NCI-H345 treated with DMSO at 0.1 percent for 48 hours (cell line): ENCODE measurements at regions not wholly inside any gene's neighbourhood (a gene's known extent, or its start where the extent isn't known, plus 50 kb on each side); places are given as distances from the start of the nearest gene placed in this dataset.
A peak's percentile ranks its signal among the peaks of the same experiment; 100 is the strongest.

Source experiments
- DNase-seq: peaks from one replicate; lab custom pipeline; 2025; ENCODE audit not compliant: unreplicated experiment; lab: John Stamatoyannopoulos, UW

GRCh38 chr12:98053202-98053601 is 462.2 kb upstream of the TMPO start:
- DNase-seq, result peak; percentile 30

- DNase-seq, result peak; percentile 14
These were observed 457.7 kb upstream of the TMPO start for GRCh38 chr12:98057701-98058100.

- no peak for DNase-seq
These were observed 457.2 kb upstream of the TMPO start for GRCh38 chr12:98058213-98058612.

GRCh38 chr12:98058838-98059237 is 456.6 kb upstream of the TMPO start:
- no peak for DNase-seq

GRCh38 chr12:98059659-98060343 is 455.6 kb upstream of the TMPO start:
- DNase-seq, result no peak

- DNase-seq, result no peak
These were observed 455.0 kb upstream of the TMPO start for GRCh38 chr12:98060411-98060810.

GRCh38 chr12:98062464-98063245 is 452.7 kb upstream of the TMPO start:
- no peak for DNase-seq

- no peak for DNase-seq
These were observed 450.9 kb upstream of the TMPO start for GRCh38 chr12:98064501-98064900.

- DNase-seq, result no peak
These were observed 447.6 kb upstream of the TMPO start for GRCh38 chr12:98067795-98068194.

- DNase-seq, result no peak
These were observed 441.8 kb upstream of the TMPO start for GRCh38 chr12:98073610-98074009.

- no peak for DNase-seq
These were observed 441.1 kb upstream of the TMPO start for GRCh38 chr12:98074286-98074685.

- DNase-seq, result no peak
These were observed 431.0 kb upstream of the TMPO start for GRCh38 chr12:98084391-98084790.

GRCh38 chr12:98085046-98085755 is 430.2 kb upstream of the TMPO start:
- DNase-seq, result peak; percentile 17

GRCh38 chr12:98090731-98091130 is 424.7 kb upstream of the TMPO start:
- peak; percentile 30 for DNase-seq

- DNase-seq, result no peak
These were observed 419.0 kb upstream of the TMPO start for GRCh38 chr12:98096436-98096835.

- no peak for DNase-seq
These were observed 409.2 kb upstream of the TMPO start for GRCh38 chr12:98106031-98106683.

GRCh38 chr12:98109266-98109665 is 406.1 kb upstream of the TMPO start:
- no peak for DNase-seq

- DNase-seq, result no peak
These were observed 404.9 kb upstream of the TMPO start for GRCh38 chr12:98110536-98110935.

GRCh38 chr12:98113548-98113947 is 401.8 kb upstream of the TMPO start:
- DNase-seq, result no peak

GRCh38 chr12:98121963-98122362 is 393.4 kb upstream of the TMPO start:
- DNase-seq, result no peak

- DNase-seq, result no peak
These were observed 392.3 kb upstream of the TMPO start for GRCh38 chr12:98123021-98123461.
